Spleen (tissue), 11 donors: ENCODE measurements at regions not wholly inside any gene's neighbourhood (a gene's known extent, or its start where the extent isn't known, plus 50 kb on each side); places are given as distances from the start of the nearest gene placed in this dataset.

Experiments used
- DNase-seq: peaks from one replicate; pipeline ENCODE4 v3.0.0-alpha.2; 2020
- H3K27ac ChIP-seq, 8 donors: fragments of 200-600 bp; sonication (generic) in 7 of 8; 1 replicate in 4 of 8; 2 replicates in 4 of 8; pipeline versions ENCODE4 v1.5.0 to v1.8.0; 2016 to 2021; ENCODE audit warnings: inconsistent platforms in 4 of 8, mild to moderate bottlenecking in 4 of 8, moderate library complexity in 1 of 8
- H3K27me3 ChIP-seq, 7 donors: fragments of 200-600 bp; sonication (generic) in 6 of 7; replicated peaks in 1 of 7; 1 replicate in 4 of 7; 2 replicates in 3 of 7; pipeline versions ENCODE4 v1.5.0 to v1.8.0; 2016 to 2021; ENCODE audit warnings: inconsistent platforms in 3 of 7, mild to moderate bottlenecking in 1 of 7
- H3K36me3 ChIP-seq, 6 donors: fragments of 200-600 bp; sonication (generic) in 5 of 6; 1 replicate in 4 of 6; 2 replicates in 2 of 6; pipeline versions ENCODE4 v1.5.0 to v1.8.0; 2016 to 2021; ENCODE audit warnings: inconsistent platforms in 2 of 6
- H3K4me1 ChIP-seq, 6 donors: fragments of 200-600 bp; sonication (generic) in 5 of 6; 1 replicate in 3 of 6; 2 replicates in 3 of 6; pipeline versions ENCODE4 v1.5.0 to v1.8.0; 2016 to 2021; ENCODE audit warnings: inconsistent platforms in 3 of 6
- H3K4me3 ChIP-seq, 8 donors: fragments of 200-600 bp; sonication (generic) in 7 of 8; 1 replicate in 4 of 8; 2 replicates in 4 of 8; pipeline versions ENCODE4 v1.5.0 to v1.8.0; 2016 to 2021; ENCODE audit warnings: inconsistent platforms in 4 of 8, mild to moderate bottlenecking in 4 of 8, moderate library complexity in 2 of 8
- H3K9me3 ChIP-seq, 8 donors: fragments of 200-600 bp; sonication (generic) in 7 of 8; 1 replicate in 4 of 8; 2 replicates in 4 of 8; pipeline versions ENCODE4 v1.5.0 to v1.8.0; 2016 to 2021; ENCODE audit warnings: inconsistent platforms in 4 of 8
- POLR2A ChIP-seq, 3 donors: fragments of 450-650 bp; IDR thresholded peaks; one replicate each; pipeline ENCODE4 v1.5.1; 2017; ENCODE audit warnings: antibody characterized with exemption in 3 of 3, mild to moderate bottlenecking in 1 of 3
- POLR2AphosphoS5 ChIP-seq, 3 donors: sonication (generic); formaldehyde crosslinking; IDR thresholded peaks; one replicate each; pipeline ENCODE4 v1.5.1; 2017; ENCODE audit warnings: antibody characterized with exemption in 3 of 3
- WGBS, 5 donors: extraction: QIAGEN DNeasy Blood & Tissue Kit in 3 of 5; methylation state at CpG; one replicate each; pipeline versions ENCODE4 v1.1.5 to v1.1.7; 2013 to 2018; 5-methylcytosine and 5-hydroxymethylcytosine counted together
- intact Hi-C: fragments of 100-400 bp; cut with DNase I; formaldehyde crosslinking; loops from one replicate; pipeline ENCODE4 v1.15.0; 2023; ENCODE audit warnings: low total_unique reads
- TF ChIP-seq, protein P1 (sequence below), 11 experiments: fragments of 200-600 bp in 7 of 11; fragments of 450-650 bp in 4 of 11; sonication (generic) in 4 of 11; IDR thresholded peaks in 8 of 11; conservative IDR thresholded peaks in 3 of 11; 1 replicate in 7 of 11; 2 replicates in 4 of 11; pipeline versions ENCODE4 v1.4.0 to v1.8.0; 2016 to 2021; ENCODE audit warnings: antibody characterized with exemption in 11 of 11, inconsistent platforms in 4 of 11, mild to moderate bottlenecking in 1 of 11
- donor health status: healthy with polysubstance abuse.
- donor health status: DM: no; HTN: no; CAD: no; lungs with moderate emphysema.
- donor health status: DM: no; HTN: no; CAD: no.
- donor health status: Bipolar disorder and iron deficiency.
- donor health status: healthy.
- donor health status: DM: no; HTN: no; CAD: no.
- donor health status: DM: yes; HTN: yes; CAD: no.

DNA sequence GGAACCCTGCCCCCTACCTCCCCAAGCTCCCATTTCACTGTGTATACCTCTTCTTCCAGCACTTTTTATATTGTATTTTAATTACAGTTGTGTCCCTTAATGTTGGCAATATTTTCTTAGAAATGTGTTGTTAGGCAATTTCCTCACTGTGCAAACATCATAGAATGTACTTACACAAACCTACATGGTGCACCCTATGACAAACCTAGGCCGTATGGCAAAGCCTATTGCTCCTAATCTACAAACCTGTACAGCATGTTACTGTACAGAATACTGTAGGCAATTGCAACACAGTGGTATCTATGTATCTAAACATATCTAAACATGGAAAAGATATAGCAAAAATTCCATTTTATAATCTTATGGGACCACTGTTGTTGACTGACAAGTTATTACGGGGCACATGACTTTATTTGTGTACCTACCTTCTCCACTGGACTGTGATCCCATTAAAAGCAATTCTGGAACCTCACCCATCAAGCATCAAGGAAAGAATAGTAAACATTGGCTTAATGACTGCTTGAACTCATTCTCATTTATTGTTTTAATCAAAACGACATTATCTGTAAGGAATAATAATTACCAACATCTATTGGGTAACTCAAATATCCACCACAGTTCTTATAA lies 1641.5 kb upstream of the ZEB2 start:
- no peaks in the 10 kb centered on the region for H3K27me3 ChIP-seq
- 57 to 88% (median 66%) methylated on average over 3 of the region's 3 CpGs for WGBS, 5 donors
- intact Hi-C loops, result no loop called here
- DNase-seq, result no peak
- H3K9me3 ChIP-seq, result no peaks in the 10 kb centered on the region
- H3K36me3 ChIP-seq, result no peaks in the 10 kb centered on the region
- H3K4me3 ChIP-seq, result no peak overlapping the region
- no peak overlapping the region for H3K27ac ChIP-seq
- no peaks in the 10 kb centered on the region for H3K4me1 ChIP-seq
- TF ChIP-seq POLR2A (IDR thresholded peaks at IDR 0.05), result no peak
- TF ChIP-seq, protein P1, sequence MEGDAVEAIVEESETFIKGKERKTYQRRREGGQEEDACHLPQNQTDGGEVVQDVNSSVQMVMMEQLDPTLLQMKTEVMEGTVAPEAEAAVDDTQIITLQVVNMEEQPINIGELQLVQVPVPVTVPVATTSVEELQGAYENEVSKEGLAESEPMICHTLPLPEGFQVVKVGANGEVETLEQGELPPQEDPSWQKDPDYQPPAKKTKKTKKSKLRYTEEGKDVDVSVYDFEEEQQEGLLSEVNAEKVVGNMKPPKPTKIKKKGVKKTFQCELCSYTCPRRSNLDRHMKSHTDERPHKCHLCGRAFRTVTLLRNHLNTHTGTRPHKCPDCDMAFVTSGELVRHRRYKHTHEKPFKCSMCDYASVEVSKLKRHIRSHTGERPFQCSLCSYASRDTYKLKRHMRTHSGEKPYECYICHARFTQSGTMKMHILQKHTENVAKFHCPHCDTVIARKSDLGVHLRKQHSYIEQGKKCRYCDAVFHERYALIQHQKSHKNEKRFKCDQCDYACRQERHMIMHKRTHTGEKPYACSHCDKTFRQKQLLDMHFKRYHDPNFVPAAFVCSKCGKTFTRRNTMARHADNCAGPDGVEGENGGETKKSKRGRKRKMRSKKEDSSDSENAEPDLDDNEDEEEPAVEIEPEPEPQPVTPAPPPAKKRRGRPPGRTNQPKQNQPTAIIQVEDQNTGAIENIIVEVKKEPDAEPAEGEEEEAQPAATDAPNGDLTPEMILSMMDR (IDR thresholded peaks at IDR 0.05 in 8 of 11, conservative IDR thresholded peaks at IDR 0.05 in 3 of 11), result no peak
- no peak for TF ChIP-seq POLR2AphosphoS5 (IDR thresholded peaks at IDR 0.05)

GRCh38 chr2:146158072-146158674 lies 1638.3 kb upstream of the ZEB2 start:
- intact Hi-C loops, result no loop called here
- H3K36me3 ChIP-seq, result no peaks in the 10 kb centered on the region
- H3K4me3 ChIP-seq, result no peak overlapping the region
- no peak overlapping the region for H3K27ac ChIP-seq
- no peaks in the 10 kb centered on the region for H3K9me3 ChIP-seq
- no peaks in the 10 kb centered on the region for H3K4me1 ChIP-seq
- 93 to 100% (median 97%) methylated on average over 3 of the region's 3 CpGs for WGBS, 5 donors
- no peaks in the 10 kb centered on the region for H3K27me3 ChIP-seq
- no peak for DNase-seq
- TF ChIP-seq, protein P1 (IDR thresholded peaks at IDR 0.05 in 8 of 11, conservative IDR thresholded peaks at IDR 0.05 in 3 of 11), result no peak
- TF ChIP-seq POLR2AphosphoS5 (IDR thresholded peaks at IDR 0.05) (no peak), POLR2A (IDR thresholded peaks at IDR 0.05) (no peak)

- no peaks in the 10 kb centered on the region for H3K4me1 ChIP-seq
- intact Hi-C loops, result no loop called here
- no peak overlapping the region for H3K4me3 ChIP-seq
- H3K36me3 ChIP-seq, result no peaks in the 10 kb centered on the region
- H3K27ac ChIP-seq, result no peak overlapping the region
- TF ChIP-seq POLR2A (IDR thresholded peaks at IDR 0.05), result no peak
- no peak for TF ChIP-seq POLR2AphosphoS5 (IDR thresholded peaks at IDR 0.05)
- TF ChIP-seq, protein P1 (IDR thresholded peaks at IDR 0.05 in 8 of 11, conservative IDR thresholded peaks at IDR 0.05 in 3 of 11), result no peak
- DNase-seq, result no peak
- 64 to 75% (median 66%) methylated on average over 2 of the region's 2 CpGs for WGBS, 5 donors
- no peaks in the 10 kb centered on the region for H3K27me3 ChIP-seq
- H3K9me3 ChIP-seq, result peaks cover 0 to 6% (median 0%) of the 10 kb centered on the region in 8 donors
Observed at GRCh38 chr2:146147448-146148012, 1627.6 kb upstream of the ZEB2 start.

DNA sequence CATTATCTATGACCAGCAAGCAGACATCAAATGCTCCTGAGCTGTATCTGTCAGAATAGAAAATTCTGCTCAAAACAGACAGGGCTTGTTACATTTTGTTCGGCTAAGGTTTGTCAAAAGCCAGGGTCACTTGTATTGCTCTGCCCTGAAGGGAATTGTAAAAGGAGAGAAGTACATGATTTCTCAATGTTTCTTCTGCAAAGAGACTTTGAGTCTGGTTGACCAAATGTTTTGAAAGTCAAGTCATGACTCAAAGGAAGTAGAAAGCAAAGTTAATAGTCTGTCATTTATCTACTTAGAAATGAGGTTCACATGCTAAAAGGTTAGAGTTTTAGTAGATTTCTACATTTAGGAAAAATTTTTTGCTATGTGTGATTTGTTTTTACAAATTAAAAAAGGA lies 1624.1 kb upstream of the ZEB2 start:
- H3K27me3 ChIP-seq, result no peaks in the 10 kb centered on the region
- H3K27ac ChIP-seq, result no peak overlapping the region
- intact Hi-C loops, result no loop called here
- H3K4me1 ChIP-seq, result no peaks in the 10 kb centered on the region
- no peaks in the 10 kb centered on the region for H3K36me3 ChIP-seq
- 85 to 91% (median 88%) methylated on average over 1 of the region's 1 CpG for WGBS, 5 donors
- H3K4me3 ChIP-seq, result no peak overlapping the region
- no peaks in the 10 kb centered on the region for H3K9me3 ChIP-seq
- DNase-seq, result no peak
- TF ChIP-seq POLR2AphosphoS5 (IDR thresholded peaks at IDR 0.05) (no peak), POLR2A (IDR thresholded peaks at IDR 0.05) (no peak)
- TF ChIP-seq, protein P1 (IDR thresholded peaks at IDR 0.05 in 8 of 11, conservative IDR thresholded peaks at IDR 0.05 in 3 of 11), result no peak
